Fibroblast of lung (primary cell): ENCODE measurements at regions not wholly inside any gene's neighbourhood (a gene's known extent, or its start where the extent isn't known, plus 50 kb on each side); places are given as distances from the start of the nearest gene placed in this dataset.

Source experiments
- DNase-seq, 2 donors: peaks; one replicate each; pipeline versions ENCODE4 v3.0.0 to v3.0.0-alpha.2; 2010; ENCODE audit warnings: low read depth in 2 of 2
- H2AFZ ChIP-seq: 2 replicates; pipeline ENCODE4 v1.5.1; 2012; ENCODE audit warnings: low read length, control low read depth, inconsistent platforms
- H3K27ac ChIP-seq: 2 replicates; pipeline ENCODE4 v1.5.1; 2011; ENCODE audit warnings: low read length, control low read depth; ENCODE audit not compliant: insufficient read depth
- H3K27me3 ChIP-seq: 2 replicates; pipeline ENCODE4 v1.5.1; 2011; ENCODE audit warnings: mild to moderate bottlenecking, low read length; ENCODE audit not compliant: control insufficient read depth, insufficient read depth
- H3K36me3 ChIP-seq: 2 replicates; pipeline ENCODE4 v1.5.1; 2011; ENCODE audit warnings: low read length; ENCODE audit not compliant: control insufficient read depth, insufficient read depth
- H3K4me1 ChIP-seq: 2 replicates; pipeline ENCODE4 v1.5.1; 2011; ENCODE audit warnings: low read length; ENCODE audit not compliant: control insufficient read depth, insufficient read depth; ENCODE audit errors: extremely low read depth
- H3K4me2 ChIP-seq: 2 replicates; pipeline ENCODE4 v1.5.1; 2011; ENCODE audit warnings: low read length, control low read depth; ENCODE audit not compliant: insufficient read depth; ENCODE audit errors: extremely low read depth
- H3K4me3 ChIP-seq, 4 experiments: fragments of 200-600 bp in 1 of 4; sonication (generic) in 1 of 4; replicated peaks in 1 of 4; 2 replicates each; pipeline ENCODE4 v1.5.1; 2011 to 2016; ENCODE audit warnings: low read length in 4 of 4, low read depth in 3 of 4, mild to moderate bottlenecking in 3 of 4, control low read depth in 2 of 4, inconsistent platforms in 1 of 4, mixed read lengths in 1 of 4; ENCODE audit not compliant: insufficient read depth in 1 of 4; ENCODE audit errors: control extremely low read depth in 1 of 4
- H3K79me2 ChIP-seq: 2 replicates; pipeline ENCODE4 v1.5.1; 2012; ENCODE audit warnings: mild to moderate bottlenecking, low read length, inconsistent platforms; ENCODE audit not compliant: control insufficient read depth, insufficient read depth
- H3K9ac ChIP-seq: 2 replicates; pipeline ENCODE4 v1.5.1; 2011; ENCODE audit warnings: mild to moderate bottlenecking, low read length, control low read depth; ENCODE audit not compliant: insufficient read depth
- H3K9me3 ChIP-seq: 2 replicates; pipeline ENCODE4 v1.5.1; 2012; ENCODE audit warnings: low read depth, low read length; ENCODE audit not compliant: control insufficient read depth, insufficient read depth
- H4K20me1 ChIP-seq: 2 replicates; pipeline ENCODE4 v1.5.1; 2011; ENCODE audit warnings: low read length; ENCODE audit not compliant: control insufficient read depth, insufficient read depth; ENCODE audit errors: extremely low read depth
- CTCF ChIP-seq, 2 donors: IDR thresholded peaks in 1 of 2; conservative IDR thresholded peaks in 1 of 2; 1 replicate in 1 of 2; 2 replicates in 1 of 2; pipeline ENCODE4 v1.5.1; 2011 to 2012; ENCODE audit warnings: low read length in 2 of 2, control low read depth in 1 of 2, inconsistent platforms in 1 of 2, low read depth in 1 of 2, mild to moderate bottlenecking in 1 of 2
- EZH2 ChIP-seq: IDR thresholded peaks from 2 replicates; pipeline ENCODE4 v1.5.1; 2012; ENCODE audit warnings: low read length, control low read depth, mild to moderate bottlenecking; ENCODE audit errors: missing control alignments

GRCh38 chrX:150050387-150050786 lies 112.1 kb upstream of the EOLA2 start:
- no peaks in the 10 kb centered on the region for H3K79me2 ChIP-seq
- H3K27me3 ChIP-seq: no peaks in the 10 kb centered on the region
- H3K4me1 ChIP-seq: peaks cover 5% of the 10 kb centered on the region
- no peak for DNase-seq
- H4K20me1 ChIP-seq: no peaks in the 10 kb centered on the region
- H3K4me2 ChIP-seq: no peak overlapping the region
- no peaks in the 10 kb centered on the region for H3K9me3 ChIP-seq
- no peak overlapping the region for H3K9ac ChIP-seq
- H3K36me3 ChIP-seq: no peaks in the 10 kb centered on the region
- no peak overlapping the region for H3K4me3 ChIP-seq
- no peak for TF ChIP-seq EZH2
- no peak for TF ChIP-seq CTCF (conservative IDR thresholded peaks at IDR 0.05 in 1 of 2, IDR thresholded peaks at IDR 0.05 in 1 of 2; ENCODE audit: low read depth in 1 of 2, low read length in 2 of 2)
- no peak overlapping the region for H2AFZ ChIP-seq
- H3K27ac ChIP-seq: no peak overlapping the region

DNA sequence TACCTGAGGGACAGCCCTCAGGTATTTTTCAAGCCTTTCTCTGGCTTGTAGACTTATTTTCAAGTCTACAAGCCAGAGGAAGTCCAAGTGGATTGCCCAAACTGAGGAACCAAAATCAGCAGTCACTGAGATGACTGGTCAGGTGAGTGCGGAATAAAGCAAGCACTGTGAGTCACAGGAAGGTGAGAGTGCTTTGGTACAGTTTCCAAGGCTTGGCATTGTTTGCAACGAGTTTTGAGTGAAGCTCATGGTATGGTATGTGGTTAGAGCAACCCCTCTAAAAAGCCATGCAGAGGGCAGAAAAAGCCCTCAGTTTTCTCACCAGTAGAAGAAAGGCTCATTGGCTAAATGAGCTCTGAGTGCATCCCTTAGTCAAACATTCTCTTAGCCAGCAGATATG lies 112.8 kb upstream of the EOLA2 start:
- no peak overlapping the region for H3K9ac ChIP-seq
- DNase-seq: no peak
- H4K20me1 ChIP-seq: no peaks in the 10 kb centered on the region
- no peaks in the 10 kb centered on the region for H3K9me3 ChIP-seq
- no peak overlapping the region for H3K4me3 ChIP-seq
- H3K4me1 ChIP-seq: peaks cover 5% of the 10 kb centered on the region
- H3K27ac ChIP-seq: no peak overlapping the region
- no peaks in the 10 kb centered on the region for H3K79me2 ChIP-seq
- H3K27me3 ChIP-seq: no peaks in the 10 kb centered on the region
- no peak overlapping the region for H2AFZ ChIP-seq
- no peaks in the 10 kb centered on the region for H3K36me3 ChIP-seq
- no peak overlapping the region for H3K4me2 ChIP-seq
- no peak for TF ChIP-seq CTCF (conservative IDR thresholded peaks at IDR 0.05 in 1 of 2, IDR thresholded peaks at IDR 0.05 in 1 of 2; ENCODE audit: low read depth in 1 of 2, low read length in 2 of 2)
- no peak for TF ChIP-seq EZH2

DNA sequence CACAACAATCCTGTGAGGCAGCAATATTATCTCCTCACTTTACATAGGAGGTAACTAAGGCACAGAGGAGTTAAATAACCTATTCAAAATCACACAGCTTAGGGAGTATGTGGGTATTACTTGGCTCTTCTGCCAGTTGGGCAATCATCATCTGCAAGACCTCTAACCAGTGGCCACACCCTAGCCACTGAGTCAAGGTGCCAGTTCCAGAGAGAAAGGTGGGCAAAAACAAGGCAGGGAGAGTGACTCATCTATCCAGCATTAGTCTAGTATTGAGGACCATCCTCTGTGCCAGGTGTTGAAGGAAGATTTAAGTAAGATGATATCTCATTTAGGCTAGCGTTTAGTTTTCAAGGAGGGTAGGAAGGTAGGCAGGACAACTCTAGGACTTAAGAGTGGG lies 113.9 kb upstream of the EOLA2 start:
- peaks cover 5% of the 10 kb centered on the region for H3K4me1 ChIP-seq
- no peak for TF ChIP-seq CTCF (conservative IDR thresholded peaks at IDR 0.05 in 1 of 2, IDR thresholded peaks at IDR 0.05 in 1 of 2; ENCODE audit: low read depth in 1 of 2, low read length in 2 of 2)
- TF ChIP-seq EZH2: no peak
- H3K9me3 ChIP-seq: no peaks in the 10 kb centered on the region
- H3K9ac ChIP-seq: no peak overlapping the region
- no peaks in the 10 kb centered on the region for H4K20me1 ChIP-seq
- no peaks in the 10 kb centered on the region for H3K27me3 ChIP-seq
- no peak overlapping the region for H3K4me2 ChIP-seq
- no peak overlapping the region for H3K4me3 ChIP-seq
- no peak overlapping the region for H2AFZ ChIP-seq
- H3K79me2 ChIP-seq: no peaks in the 10 kb centered on the region
- H3K27ac ChIP-seq: no peak overlapping the region
- no peak for DNase-seq
- H3K36me3 ChIP-seq: no peaks in the 10 kb centered on the region
